Suprapubic skin (tissue), 4 donors: ENCODE measurements at regions not wholly inside any gene's neighbourhood (a gene's known extent, or its start where the extent isn't known, plus 50 kb on each side); places are given as distances from the start of the nearest gene placed in this dataset.

Experiments
- EP300 ChIP-seq: sonication (generic); formaldehyde crosslinking; IDR thresholded peaks from one replicate; pipeline ENCODE4 v1.6.1; 2017; ENCODE audit warnings: antibody characterized with exemption
- POLR2A ChIP-seq, 2 donors: fragments of 450-650 bp; IDR thresholded peaks; one replicate each; pipeline ENCODE4 v1.6.1; 2017; ENCODE audit warnings: antibody characterized with exemption in 2 of 2, mild to moderate bottlenecking in 2 of 2, moderate library complexity in 2 of 2
- POLR2AphosphoS5 ChIP-seq, 3 donors: sonication (generic); formaldehyde crosslinking; IDR thresholded peaks; one replicate each; pipeline ENCODE4 v1.6.1; 2017; ENCODE audit warnings: antibody characterized with exemption in 3 of 3
- TF ChIP-seq, protein P1 (sequence below), 2 donors: fragments of 200-600 bp in 1 of 2; fragments of 450-650 bp in 1 of 2; sonication (generic) in 1 of 2; IDR thresholded peaks; one replicate each; pipeline ENCODE4 v1.5.1; 2016 to 2019; ENCODE audit warnings: antibody characterized with exemption in 2 of 2, mild to moderate bottlenecking in 1 of 2, moderate library complexity in 1 of 2

DNA sequence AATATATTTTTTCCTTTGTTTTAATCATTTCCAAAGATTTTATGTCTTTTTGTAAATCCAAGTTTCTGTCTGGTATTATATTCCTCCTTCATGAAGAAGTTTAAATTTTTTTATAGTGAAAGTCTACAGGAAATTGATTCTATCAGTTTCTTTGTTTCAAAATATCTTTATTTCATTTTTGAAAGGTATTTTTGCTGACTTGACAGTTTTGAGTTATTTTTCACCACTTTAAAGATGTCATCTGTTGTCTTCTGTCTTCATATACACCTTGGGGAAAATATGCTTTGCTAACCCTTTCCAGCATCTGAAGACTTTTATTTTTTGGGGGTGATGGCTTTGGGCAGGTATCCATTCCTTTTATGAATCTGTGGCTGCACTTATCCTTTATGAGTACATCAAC, 164.4 kb upstream of the EPHA5 start:
- TF ChIP-seq, protein P1, sequence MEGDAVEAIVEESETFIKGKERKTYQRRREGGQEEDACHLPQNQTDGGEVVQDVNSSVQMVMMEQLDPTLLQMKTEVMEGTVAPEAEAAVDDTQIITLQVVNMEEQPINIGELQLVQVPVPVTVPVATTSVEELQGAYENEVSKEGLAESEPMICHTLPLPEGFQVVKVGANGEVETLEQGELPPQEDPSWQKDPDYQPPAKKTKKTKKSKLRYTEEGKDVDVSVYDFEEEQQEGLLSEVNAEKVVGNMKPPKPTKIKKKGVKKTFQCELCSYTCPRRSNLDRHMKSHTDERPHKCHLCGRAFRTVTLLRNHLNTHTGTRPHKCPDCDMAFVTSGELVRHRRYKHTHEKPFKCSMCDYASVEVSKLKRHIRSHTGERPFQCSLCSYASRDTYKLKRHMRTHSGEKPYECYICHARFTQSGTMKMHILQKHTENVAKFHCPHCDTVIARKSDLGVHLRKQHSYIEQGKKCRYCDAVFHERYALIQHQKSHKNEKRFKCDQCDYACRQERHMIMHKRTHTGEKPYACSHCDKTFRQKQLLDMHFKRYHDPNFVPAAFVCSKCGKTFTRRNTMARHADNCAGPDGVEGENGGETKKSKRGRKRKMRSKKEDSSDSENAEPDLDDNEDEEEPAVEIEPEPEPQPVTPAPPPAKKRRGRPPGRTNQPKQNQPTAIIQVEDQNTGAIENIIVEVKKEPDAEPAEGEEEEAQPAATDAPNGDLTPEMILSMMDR (IDR thresholded peaks at IDR 0.05), result no peak
- no peak for TF ChIP-seq EP300
- TF ChIP-seq POLR2A (IDR thresholded peaks at IDR 0.05), result no peak
- TF ChIP-seq POLR2AphosphoS5 (IDR thresholded peaks at IDR 0.05), result no peak
